Esophagus squamous epithelium (tissue), 5 donors: ENCODE measurements at regions not wholly inside any gene's neighbourhood (a gene's known extent, or its start where the extent isn't known, plus 50 kb on each side); places are given as distances from the start of the nearest gene placed in this dataset.

Experiments
- DNase-seq: peaks from one replicate; lab custom pipeline; 2025; lab: John Stamatoyannopoulos, UW
- H3K27ac ChIP-seq, 4 donors: fragments of 200-600 bp; sonication (generic); one replicate each; pipeline ENCODE4 v1.5.1; 2016 to 2019; ENCODE audit warnings: mild to moderate bottlenecking in 1 of 4
- H3K27me3 ChIP-seq, 4 donors: fragments of 200-600 bp; sonication (generic); 1 replicate in 3 of 4; 2 replicates in 1 of 4; pipeline versions ENCODE4 v1.5.1 to v1.6.0; 2017 to 2021; ENCODE audit warnings: antibody characterized with exemption in 1 of 4
- H3K36me3 ChIP-seq, 3 donors: fragments of 200-600 bp; sonication (generic); one replicate each; pipeline ENCODE4 v1.5.1; 2016 to 2019
- H3K4me1 ChIP-seq, 3 donors: fragments of 200-600 bp; sonication (generic); one replicate each; pipeline ENCODE4 v1.5.1; 2017 to 2019
- H3K4me3 ChIP-seq, 4 donors: fragments of 200-600 bp; sonication (generic); 1 replicate in 3 of 4; 2 replicates in 1 of 4; pipeline ENCODE4 v1.5.1; 2016 to 2019; ENCODE audit warnings: mild to moderate bottlenecking in 2 of 4, moderate library complexity in 1 of 4
- H3K9me3 ChIP-seq, 3 donors: fragments of 200-600 bp; sonication (generic); one replicate each; pipeline ENCODE4 v1.5.1; 2016 to 2019
- POLR2A ChIP-seq, 4 donors: fragments of 450-650 bp; IDR thresholded peaks; one replicate each; pipeline ENCODE4 v1.6.1; 2017; ENCODE audit warnings: antibody characterized with exemption in 4 of 4, mild to moderate bottlenecking in 4 of 4, moderate library complexity in 3 of 4
- WGBS, 2 donors: methylation state at CpG; one replicate each; pipeline ENCODE4 v1.1.5; 2018; 5-methylcytosine and 5-hydroxymethylcytosine counted together
- intact Hi-C: fragments of 100-400 bp; cut with DNase I; formaldehyde crosslinking; loops from one replicate; pipeline ENCODE4 v1.15.0; 2022
- TF ChIP-seq, protein P1 (sequence below), 6 experiments: fragments of 450-650 bp in 4 of 6; fragments of 200-600 bp in 2 of 6; sonication (generic) in 2 of 6; IDR thresholded peaks; one replicate each; pipeline ENCODE4 v1.5.1; 2016 to 2019; ENCODE audit warnings: antibody characterized with exemption in 6 of 6, mild to moderate bottlenecking in 4 of 6, moderate library complexity in 4 of 6
- donor health status: DM: yes; HTN: yes; CAD: no.

DNA sequence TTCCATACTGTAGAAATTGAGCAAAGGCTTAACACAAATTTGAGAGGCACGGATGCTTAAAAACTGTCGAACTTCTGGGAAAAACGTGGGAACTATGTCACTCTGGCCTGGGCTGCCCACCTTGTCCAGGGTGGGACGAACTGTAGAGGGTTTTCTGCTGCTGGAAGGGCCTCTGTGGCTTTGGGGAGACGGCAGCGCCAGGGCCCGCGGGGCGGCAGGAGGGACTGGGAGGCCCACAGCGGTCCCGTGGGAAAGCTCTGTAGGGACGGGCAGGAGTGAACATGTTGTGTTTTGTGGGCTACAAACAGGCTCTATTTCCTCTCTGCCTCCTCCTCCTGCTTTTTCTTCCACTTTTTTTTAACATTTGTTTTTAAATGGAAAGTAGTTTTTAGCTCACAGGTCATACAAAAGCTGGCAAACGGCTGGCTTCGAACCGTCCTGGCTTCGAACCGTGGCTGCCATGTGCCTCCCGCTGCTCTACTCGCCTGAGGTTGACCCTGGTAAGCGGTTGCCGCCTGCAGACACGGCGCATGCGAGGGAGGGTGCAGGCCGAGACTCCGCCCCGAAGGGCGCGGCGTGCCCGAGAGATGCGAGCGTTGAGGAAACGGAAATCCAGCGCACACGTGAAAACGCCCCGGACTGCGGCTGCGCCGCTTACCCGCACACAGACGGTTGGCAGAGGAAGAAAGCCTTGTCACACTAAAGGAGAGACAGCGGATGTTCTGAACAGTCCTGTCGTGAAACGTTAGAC lies 382.3 kb upstream of the ZFP42 start:
- H3K4me1 ChIP-seq = no peaks in the 10 kb centered on the region
- 93 to 97% methylated on average over 30 to 37 of the region's 46 CpGs for WGBS, 2 donors
- TF ChIP-seq, protein P1, sequence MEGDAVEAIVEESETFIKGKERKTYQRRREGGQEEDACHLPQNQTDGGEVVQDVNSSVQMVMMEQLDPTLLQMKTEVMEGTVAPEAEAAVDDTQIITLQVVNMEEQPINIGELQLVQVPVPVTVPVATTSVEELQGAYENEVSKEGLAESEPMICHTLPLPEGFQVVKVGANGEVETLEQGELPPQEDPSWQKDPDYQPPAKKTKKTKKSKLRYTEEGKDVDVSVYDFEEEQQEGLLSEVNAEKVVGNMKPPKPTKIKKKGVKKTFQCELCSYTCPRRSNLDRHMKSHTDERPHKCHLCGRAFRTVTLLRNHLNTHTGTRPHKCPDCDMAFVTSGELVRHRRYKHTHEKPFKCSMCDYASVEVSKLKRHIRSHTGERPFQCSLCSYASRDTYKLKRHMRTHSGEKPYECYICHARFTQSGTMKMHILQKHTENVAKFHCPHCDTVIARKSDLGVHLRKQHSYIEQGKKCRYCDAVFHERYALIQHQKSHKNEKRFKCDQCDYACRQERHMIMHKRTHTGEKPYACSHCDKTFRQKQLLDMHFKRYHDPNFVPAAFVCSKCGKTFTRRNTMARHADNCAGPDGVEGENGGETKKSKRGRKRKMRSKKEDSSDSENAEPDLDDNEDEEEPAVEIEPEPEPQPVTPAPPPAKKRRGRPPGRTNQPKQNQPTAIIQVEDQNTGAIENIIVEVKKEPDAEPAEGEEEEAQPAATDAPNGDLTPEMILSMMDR (IDR thresholded peaks at IDR 0.05) = no peak
- TF ChIP-seq POLR2A (IDR thresholded peaks at IDR 0.05) = no peak
- intact Hi-C loops = no loop called here
- H3K36me3 ChIP-seq = no peaks in the 10 kb centered on the region
- no peaks in the 10 kb centered on the region for H3K9me3 ChIP-seq
- H3K27me3 ChIP-seq = no peaks in the 10 kb centered on the region
- H3K4me3 ChIP-seq = no peak overlapping the region
- no peak overlapping the region for H3K27ac ChIP-seq
- no peak for DNase-seq

DNA sequence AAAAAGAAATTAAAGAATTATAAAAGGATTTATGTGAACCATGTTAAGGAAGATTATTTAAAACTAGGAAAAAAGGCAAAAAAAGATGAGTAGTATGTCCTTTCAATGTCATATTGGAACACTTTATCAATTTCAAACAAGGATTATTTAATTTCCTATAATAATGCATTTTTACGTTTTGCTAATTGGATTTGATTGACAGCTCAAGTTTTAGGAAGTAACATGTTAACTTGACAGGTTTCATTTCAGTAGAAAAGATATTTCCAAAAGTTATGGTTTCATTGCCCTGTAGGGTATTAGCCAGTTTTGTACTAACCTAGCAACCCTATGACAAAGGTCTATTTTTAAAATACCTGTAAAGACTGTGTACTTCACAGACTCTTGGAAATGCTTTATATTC lies 379.6 kb upstream of the ZFP42 start:
- Histone ChIP-seq H3K36me3 (no peaks in the 10 kb centered on the region), H3K9me3 (no peaks in the 10 kb centered on the region), H3K27me3 (no peaks in the 10 kb centered on the region), H3K4me1 (no peaks in the 10 kb centered on the region), H3K27ac (no peak overlapping the region), H3K4me3 (no peak overlapping the region)
- 56 to 57% methylated on average over 1 of the region's 1 CpG for WGBS, 2 donors
- no peak for TF ChIP-seq POLR2A (IDR thresholded peaks at IDR 0.05)
- TF ChIP-seq, protein P1 (IDR thresholded peaks at IDR 0.05) = no peak
- no peak for DNase-seq
- intact Hi-C loops = no loop called here

DNA sequence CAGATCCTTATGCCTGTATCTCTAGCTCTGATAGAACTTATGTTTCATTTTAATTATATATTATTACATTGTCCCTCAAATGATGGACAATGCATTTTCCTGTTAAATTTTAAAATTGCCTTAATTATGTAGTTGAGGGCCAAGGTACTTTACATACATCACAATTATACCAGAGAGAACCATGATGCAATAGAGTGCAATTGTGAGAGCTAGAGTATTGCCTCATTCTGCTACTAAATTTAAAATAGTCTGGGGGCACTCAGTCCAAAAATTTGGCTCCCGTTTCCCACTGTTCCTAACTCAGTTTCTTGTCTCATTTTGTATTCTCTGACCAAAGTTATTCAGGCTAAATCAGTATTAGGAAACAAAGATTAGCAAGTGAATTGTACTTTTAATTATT lies 378.5 kb upstream of the ZFP42 start:
- H3K27me3 ChIP-seq = no peaks in the 10 kb centered on the region
- H3K9me3 ChIP-seq = no peaks in the 10 kb centered on the region
- H3K27ac ChIP-seq = no peak overlapping the region
- H3K4me1 ChIP-seq = no peaks in the 10 kb centered on the region
- TF ChIP-seq, protein P1 (IDR thresholded peaks at IDR 0.05) = no peak
- TF ChIP-seq POLR2A (IDR thresholded peaks at IDR 0.05) = no peak
- intact Hi-C loops = no loop called here
- H3K36me3 ChIP-seq = no peaks in the 10 kb centered on the region
- 59 to 60% methylated on average over 1 of the region's 1 CpG for WGBS, 2 donors
- no peak overlapping the region for H3K4me3 ChIP-seq
- DNase-seq = no peak

DNA sequence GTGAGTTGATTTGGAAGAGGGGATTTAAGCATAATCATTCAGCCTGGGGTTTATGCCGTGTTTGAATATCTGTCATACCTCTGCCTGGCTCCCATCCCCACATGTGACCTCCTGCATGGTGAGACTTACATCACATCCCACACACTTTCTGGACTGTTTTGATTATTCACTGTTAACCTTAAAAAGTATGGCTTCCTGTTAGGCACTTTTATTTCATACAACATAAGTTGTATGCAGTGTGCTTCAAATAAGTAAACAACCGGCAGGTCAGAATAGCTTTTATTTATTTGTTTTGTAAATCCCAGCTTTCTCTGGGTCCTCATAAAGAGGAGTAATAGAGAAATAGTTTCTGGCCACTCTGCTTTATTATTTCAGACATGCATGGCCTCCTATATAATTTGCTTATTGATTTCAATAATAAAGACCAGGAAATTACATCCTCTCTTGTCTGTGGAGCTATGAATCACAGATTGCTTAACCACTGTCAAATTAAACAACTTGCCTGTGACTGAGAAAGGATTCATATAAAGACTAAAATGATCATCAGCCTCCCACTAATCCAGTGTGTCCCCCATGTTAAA lies 376.8 kb upstream of the ZFP42 start:
- TF ChIP-seq POLR2A (IDR thresholded peaks at IDR 0.05) = no peak
- TF ChIP-seq, protein P1 (IDR thresholded peaks at IDR 0.05) = no peak
- no peak for DNase-seq
- Histone ChIP-seq H3K27ac (no peak overlapping the region), H3K36me3 (no peaks in the 10 kb centered on the region), H3K4me3 (no peak overlapping the region), H3K4me1 (no peaks in the 10 kb centered on the region), H3K27me3 (no peaks in the 10 kb centered on the region), H3K9me3 (no peaks in the 10 kb centered on the region)
- 33 to 35% methylated on average over 2 of the region's 2 CpGs for WGBS, 2 donors
- intact Hi-C loops = no loop called here

DNA sequence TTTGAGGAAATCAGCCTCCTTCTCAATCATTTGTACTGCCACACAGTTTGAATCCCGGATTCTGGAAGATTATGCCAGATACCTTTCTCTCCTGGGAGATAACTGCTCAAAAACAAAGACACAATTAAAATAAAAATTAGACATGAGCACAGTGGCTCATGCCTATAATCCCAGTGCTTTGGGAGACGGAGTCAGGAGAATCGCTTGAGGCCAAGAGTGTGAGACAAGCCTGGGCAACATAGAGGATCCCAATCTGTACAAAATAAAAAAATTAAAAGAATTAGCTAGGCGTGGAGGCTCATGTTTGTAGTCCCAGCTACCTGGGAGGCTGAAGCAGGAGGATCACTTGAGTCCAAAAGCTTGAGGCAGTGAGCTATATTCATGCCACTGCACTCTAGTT lies 376.3 kb upstream of the ZFP42 start:
- H3K27ac ChIP-seq = no peak overlapping the region
- H3K4me3 ChIP-seq = no peak overlapping the region
- no peaks in the 10 kb centered on the region for H3K36me3 ChIP-seq
- H3K4me1 ChIP-seq = no peaks in the 10 kb centered on the region
- intact Hi-C loops = no loop called here
- no peak for TF ChIP-seq POLR2A (IDR thresholded peaks at IDR 0.05)
- TF ChIP-seq, protein P1 (IDR thresholded peaks at IDR 0.05) = no peak
- DNase-seq = no peak
- H3K9me3 ChIP-seq = no peaks in the 10 kb centered on the region
- no peaks in the 10 kb centered on the region for H3K27me3 ChIP-seq
- WGBS, 2 donors = 28 to 35% methylated on average over 4 of the region's 4 CpGs
